H7 (cell line): ENCODE measurements at regions not wholly inside any gene's neighbourhood (a gene's known extent, or its start where the extent isn't known, plus 50 kb on each side); places are given as distances from the start of the nearest gene placed in this dataset.

Experiments
- DNase-seq: peaks from one replicate; pipeline ENCODE4 v3.0.0; 2012
- H3K27me3 ChIP-seq: 2 replicates; pipeline ENCODE4 v1.6.0; 2011; ENCODE audit warnings: mild to moderate bottlenecking, low read length; ENCODE audit not compliant: control insufficient read depth, insufficient read depth
- H3K36me3 ChIP-seq: replicated peaks from 2 replicates; pipeline ENCODE4 v1.5.1; 2011; ENCODE audit warnings: low read length; ENCODE audit not compliant: control insufficient read depth, insufficient read depth
- H3K4me3 ChIP-seq: 2 replicates; pipeline ENCODE4 v1.5.1; 2011; ENCODE audit warnings: low read depth, mild to moderate bottlenecking, control low read depth, low read length, moderate library complexity; ENCODE audit not compliant: insufficient read depth

DNA sequence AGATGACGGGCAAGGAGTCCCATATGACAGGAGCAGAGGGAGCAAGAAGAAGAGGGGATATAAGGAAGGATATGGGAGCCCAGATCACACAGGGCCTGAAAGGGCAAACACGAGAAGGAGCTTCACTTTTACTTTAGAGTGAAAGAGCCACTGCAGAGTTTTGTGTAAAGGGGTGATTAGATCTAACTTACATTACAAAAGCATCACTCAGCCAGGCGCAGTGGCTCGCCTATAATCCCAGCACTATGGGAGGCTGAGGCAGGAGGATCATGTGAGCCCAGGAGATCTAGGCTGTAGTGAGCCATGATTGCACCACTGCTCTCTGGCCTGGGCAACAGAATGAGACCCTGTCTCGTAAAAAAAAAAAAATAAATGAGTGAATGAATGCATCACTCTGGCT, 91.1 kb downstream of the MPP7 start:
- no peaks in the 10 kb centered on the region for H3K36me3 ChIP-seq
- no peak for DNase-seq
- no peak overlapping the region for H3K4me3 ChIP-seq
- no peaks in the 10 kb centered on the region for H3K27me3 ChIP-seq

DNA sequence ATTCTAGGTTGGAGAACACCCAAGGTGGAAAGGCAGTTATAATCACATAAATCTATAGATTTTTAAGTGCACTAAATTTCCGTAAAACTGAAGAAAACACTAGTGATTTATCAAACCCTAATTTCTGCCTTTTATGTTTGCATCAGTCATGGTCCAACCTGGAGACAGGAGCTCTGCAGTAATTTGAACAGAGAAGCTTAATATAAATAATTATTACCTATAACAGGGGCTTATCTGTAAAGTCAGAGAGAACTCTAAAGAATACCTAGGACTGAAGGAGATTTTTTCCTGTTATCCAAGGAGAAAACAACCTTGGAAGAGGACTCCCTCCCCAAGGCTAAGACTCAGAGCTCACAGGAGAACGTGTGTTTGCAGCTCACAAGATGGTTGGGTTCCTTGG, 95.1 kb downstream of the MPP7 start:
- Histone ChIP-seq H3K27me3 (no peaks in the 10 kb centered on the region), H3K36me3 (no peaks in the 10 kb centered on the region), H3K4me3 (no peak overlapping the region)
- DNase-seq, result no peak

DNA sequence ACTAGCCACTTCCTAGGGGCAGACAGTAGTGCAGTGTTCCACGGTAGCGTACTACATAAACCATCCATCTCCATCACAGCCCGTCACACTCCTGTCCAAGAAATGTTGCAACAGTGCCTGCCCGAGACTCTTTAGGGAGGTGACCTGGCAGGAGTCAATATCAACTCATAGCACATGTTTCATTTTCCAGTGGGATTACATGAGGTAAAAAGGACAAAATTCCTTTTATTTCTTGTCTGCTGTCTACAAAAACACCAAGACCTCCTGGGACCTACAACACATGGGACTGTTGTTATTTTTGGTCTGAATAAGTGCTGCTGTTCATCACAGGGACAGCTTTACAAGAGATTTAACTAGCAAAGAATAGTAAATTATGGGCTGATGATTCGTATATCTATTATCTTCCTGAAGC, 99.9 kb downstream of the MPP7 start:
- Histone ChIP-seq H3K36me3 (no peaks in the 10 kb centered on the region), H3K27me3 (no peaks in the 10 kb centered on the region), H3K4me3 (no peak overlapping the region)
- no peak for DNase-seq

DNA sequence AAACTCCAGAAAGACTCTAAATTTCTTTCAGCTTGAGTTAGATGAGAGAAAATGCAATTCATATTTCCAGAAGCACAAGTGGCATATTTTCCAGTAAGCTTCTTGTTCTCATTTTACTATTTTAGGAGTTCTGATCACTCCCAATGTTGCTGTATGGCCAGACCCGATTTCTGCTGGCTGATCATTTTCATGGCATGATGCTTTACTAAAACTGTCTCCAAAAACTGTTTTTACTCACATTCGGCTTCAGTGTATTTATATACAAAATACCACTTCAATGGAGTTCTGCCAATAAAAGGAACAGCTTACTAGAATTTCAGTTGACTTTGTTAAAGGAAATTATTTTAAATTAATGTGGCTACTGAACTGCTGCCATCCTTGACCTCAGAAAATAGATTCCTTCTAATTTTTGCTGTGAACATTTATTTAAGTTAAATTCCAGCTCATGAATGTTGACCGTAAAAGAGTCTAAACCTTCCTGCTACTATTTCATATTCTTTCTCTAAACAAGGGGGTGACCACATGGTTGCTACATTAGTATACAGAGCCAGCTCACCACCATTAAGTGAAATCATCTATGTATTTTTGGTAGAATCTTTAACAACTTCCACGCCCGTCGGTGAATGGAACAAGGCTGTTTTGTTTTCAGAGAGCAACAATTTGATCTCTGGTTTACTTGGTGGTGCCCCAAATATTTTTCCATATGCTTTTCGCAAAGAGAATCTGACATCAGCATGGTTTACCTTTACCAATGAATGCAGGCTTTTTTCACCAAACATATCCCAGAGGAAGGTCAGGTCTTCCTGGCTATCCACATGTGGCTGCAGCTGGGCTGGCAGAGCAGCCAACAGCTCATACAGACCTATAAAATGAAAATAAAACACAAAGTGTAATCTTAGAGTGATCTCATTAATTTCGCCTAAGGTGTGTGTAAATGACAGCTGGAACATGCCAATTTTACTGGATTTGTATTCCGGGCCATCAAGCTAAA, 101.2 kb downstream of the MPP7 start:
- no peaks in the 10 kb centered on the region for H3K36me3 ChIP-seq
- H3K4me3 ChIP-seq, result no peak overlapping the region
- H3K27me3 ChIP-seq, result no peaks in the 10 kb centered on the region
- no peak for DNase-seq

DNA sequence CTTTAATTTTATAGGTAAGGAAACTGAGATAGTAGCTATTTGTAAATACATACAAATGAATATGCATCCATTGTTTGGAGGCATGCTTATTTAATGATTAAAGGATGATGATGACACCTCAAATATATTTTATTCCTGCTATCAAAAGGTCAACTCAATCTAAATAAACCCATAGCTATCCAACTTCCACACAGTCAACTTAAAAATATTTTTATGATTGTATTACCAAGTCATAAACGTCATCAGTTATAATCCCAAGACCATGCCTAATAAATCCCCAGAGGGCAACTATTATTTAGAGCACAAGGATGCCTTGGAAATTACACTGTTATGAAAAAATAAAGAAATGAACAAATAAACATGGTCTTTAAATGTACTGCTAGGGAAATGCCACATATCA, 102.1 kb downstream of the MPP7 start:
- DNase-seq, result no peak
- Histone ChIP-seq H3K4me3 (no peak overlapping the region), H3K36me3 (no peaks in the 10 kb centered on the region), H3K27me3 (no peaks in the 10 kb centered on the region)

DNA sequence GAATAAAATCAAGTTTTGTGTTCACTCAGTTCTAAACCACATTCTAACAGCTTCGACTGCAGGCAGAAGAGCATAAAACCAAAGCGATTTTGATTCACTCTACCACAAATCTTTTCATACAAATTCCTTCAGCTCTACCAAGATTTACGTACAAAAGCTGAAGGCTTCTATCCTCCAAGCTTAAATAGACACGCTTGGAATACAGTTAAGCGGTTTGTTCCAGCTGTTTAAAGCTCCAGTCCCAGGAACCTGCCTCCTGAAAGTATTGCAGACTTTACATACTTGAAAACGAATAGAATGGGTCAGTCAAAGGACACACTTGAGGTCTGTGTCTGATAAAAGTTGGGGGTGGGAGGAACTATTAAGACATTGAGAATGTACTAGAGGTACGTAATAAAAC, 102.9 kb downstream of the MPP7 start:
- H3K4me3 ChIP-seq, result no peak overlapping the region
- no peak for DNase-seq
- H3K27me3 ChIP-seq, result no peaks in the 10 kb centered on the region
- no peaks in the 10 kb centered on the region for H3K36me3 ChIP-seq

DNA sequence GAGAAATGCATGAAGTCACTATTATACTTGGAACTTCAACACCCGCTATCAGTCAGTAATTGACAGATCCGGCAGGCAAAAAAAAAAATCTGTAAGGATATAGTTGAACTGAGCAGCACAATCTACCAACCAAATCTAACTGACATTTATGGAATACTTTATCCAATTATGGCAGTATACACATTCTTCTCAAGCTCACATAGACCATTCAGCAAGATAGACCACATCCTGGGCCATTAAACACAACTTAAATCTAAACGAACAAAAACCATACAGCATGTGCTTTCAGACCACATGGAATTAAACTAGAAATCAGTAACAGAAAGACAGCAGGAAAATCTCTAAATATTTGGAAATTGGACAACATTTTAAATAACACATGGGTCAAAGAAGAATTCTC, 112.7 kb downstream of the MPP7 start:
- H3K27me3 ChIP-seq, result no peaks in the 10 kb centered on the region
- no peak for DNase-seq
- no peaks in the 10 kb centered on the region for H3K36me3 ChIP-seq
- H3K4me3 ChIP-seq, result no peak overlapping the region

DNA sequence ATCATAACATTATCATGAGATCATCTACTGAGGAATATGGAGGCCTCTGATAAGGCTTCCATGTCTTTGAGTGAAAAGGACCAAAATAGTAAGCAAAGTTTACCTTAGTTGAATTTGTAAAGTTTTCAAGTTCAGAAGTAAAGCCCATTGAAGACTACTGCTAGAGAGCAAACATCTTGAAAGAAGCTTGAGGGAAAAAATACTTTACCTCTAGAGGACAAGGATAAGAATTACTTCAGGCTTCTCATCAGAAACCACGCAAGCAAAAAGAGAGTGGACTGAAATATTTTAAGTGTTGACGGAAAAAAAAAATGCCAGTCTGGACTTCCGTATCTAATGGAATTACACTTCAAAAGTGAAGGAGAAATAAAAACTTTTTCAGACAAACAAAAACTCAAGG, 114.3 kb downstream of the MPP7 start:
- DNase-seq, result no peak
- H3K4me3 ChIP-seq, result no peak overlapping the region
- no peaks in the 10 kb centered on the region for H3K27me3 ChIP-seq
- no peaks in the 10 kb centered on the region for H3K36me3 ChIP-seq

DNA sequence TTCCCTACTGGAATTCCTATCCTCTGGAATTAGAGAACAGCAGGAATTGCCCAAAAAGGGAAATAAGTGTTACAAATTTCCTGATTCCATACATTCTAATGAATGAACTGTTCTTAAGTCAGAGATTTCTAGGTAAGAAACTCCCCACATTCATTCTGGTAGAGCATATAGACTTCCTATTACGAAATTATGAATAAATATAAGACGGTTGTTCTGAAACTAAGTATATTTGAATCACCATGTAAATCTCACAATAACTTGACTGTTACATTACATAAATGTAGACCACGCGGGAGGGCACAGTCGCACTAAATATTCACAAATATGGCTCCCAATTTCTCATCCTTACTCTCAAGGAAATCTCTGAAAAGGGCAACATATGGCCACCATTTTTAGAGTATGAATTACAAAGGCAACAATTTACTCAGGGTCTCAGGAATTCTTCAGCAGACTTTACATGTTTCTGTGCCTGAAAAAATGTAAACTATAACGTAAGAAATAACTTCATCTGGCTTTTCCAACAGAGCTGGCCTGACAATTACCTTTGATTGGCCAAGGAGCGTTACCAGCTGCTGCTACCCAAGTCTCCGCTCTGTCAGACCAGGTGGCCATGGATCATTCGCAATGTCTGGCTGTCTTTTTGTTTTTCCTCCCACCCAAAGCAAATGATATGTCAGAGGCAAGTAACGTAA, 115.8 kb downstream of the MPP7 start:
- no peaks in the 10 kb centered on the region for H3K27me3 ChIP-seq
- no peaks in the 10 kb centered on the region for H3K36me3 ChIP-seq
- no peak overlapping the region for H3K4me3 ChIP-seq
- no peak for DNase-seq

DNA sequence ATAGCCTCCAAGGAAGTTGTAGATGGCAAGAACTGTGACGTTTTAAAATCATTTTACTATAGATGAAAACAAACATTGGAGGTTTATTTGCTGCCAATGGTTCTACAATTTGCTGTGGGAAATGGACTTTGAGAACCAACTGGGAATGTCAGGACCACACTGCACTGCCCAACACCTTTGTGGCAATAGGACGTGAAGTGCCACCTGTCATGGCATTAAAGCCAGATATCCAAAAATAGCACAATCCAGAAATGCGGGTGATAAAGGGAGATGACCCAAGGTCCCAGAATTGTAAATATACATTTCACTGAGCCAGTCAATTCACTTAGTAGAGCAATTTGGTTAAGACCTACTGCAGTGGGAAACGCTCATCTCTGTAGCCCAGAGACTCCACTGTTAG, 116.4 kb downstream of the MPP7 start:
- Histone ChIP-seq H3K27me3 (no peaks in the 10 kb centered on the region), H3K4me3 (no peak overlapping the region), H3K36me3 (no peaks in the 10 kb centered on the region)
- no peak for DNase-seq

DNA sequence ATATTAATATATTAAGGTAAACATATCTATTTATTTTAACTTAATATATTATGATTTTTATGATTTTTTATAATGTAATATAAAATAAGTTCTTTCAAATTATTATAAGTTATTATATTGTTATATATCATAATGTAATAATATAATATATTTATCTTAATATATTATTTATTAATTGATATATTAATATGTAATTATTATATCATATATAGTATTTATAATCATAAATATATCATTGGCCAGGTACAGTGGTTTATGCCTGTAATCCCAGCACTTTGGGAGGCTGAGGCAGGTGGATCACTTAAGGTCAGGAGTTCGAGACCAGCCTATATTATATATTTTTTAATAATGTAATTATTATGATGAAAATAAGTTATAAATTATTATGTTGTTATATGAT, 118.1 kb downstream of the MPP7 start:
- no peak for DNase-seq
- H3K4me3 ChIP-seq, result no peak overlapping the region
- no peaks in the 10 kb centered on the region for H3K36me3 ChIP-seq
- H3K27me3 ChIP-seq, result no peaks in the 10 kb centered on the region

DNA sequence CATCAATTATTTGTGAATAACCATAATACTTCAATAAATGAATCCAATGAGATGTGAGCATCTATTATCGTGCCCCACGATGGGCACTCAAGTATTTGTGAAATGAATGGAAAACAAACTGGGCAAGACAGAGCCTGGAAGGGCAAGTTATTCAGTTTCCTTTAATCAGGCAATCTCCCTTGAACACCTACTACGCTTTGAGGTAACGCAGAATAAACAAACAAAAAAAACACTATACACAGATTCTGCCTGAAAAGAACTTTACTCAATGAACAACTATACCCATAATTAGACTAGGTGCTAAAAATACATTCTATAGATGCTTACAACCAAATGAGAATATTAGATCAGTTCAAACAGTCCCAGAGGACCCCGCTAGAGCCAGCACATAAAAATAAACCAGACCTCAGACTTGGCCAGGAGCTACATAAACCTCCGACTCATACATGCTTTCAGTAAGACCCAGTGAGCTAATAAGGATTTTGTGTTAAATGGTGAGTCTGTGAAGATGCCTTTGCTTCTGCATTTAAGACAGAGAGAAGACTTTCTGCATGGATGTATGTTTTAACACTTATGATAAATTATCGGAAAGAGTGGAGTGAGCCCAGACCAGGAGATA, 121.3 kb downstream of the MPP7 start:
- H3K4me3 ChIP-seq, result no peak overlapping the region
- H3K36me3 ChIP-seq, result no peaks in the 10 kb centered on the region
- DNase-seq, result no peak
- H3K27me3 ChIP-seq, result no peaks in the 10 kb centered on the region

DNA sequence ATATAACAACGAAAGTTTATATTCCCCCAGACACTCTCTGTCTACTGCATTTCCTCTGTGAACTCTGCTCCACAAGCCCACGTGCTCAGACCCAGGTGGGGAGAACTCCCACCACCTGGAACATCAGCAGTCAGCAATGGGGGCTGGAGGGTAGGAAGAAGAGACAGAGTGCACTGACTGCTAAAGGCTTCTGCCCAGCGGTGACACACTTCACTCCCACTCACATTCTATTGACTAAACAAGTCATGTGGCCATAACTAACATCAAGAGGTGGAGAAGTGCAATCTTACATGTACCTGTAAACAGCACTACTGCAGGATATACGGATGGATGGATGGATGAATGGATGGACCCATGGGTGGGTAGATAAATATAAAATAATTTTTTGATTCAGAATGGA, 122.2 kb downstream of the MPP7 start:
- Histone ChIP-seq H3K4me3 (no peak overlapping the region), H3K27me3 (no peaks in the 10 kb centered on the region), H3K36me3 (no peaks in the 10 kb centered on the region)
- no peak for DNase-seq

DNA sequence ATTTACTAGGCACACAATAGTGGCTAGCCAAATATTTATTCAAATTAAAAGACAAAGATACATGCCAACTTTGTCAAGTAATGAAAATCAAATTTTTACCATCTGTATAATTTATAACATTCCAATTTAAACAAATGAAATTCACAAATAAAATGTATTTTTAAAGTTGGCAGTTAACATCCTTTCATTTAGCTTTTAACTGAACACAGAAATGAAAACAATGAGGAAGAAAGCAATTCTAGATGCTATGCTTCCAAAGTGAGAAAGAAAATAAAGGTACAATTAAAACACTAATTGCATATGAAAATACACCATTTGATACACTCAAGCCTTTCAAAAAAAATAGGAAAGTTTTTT, 123.1 kb downstream of the MPP7 start:
- no peak for DNase-seq
- Histone ChIP-seq H3K36me3 (no peaks in the 10 kb centered on the region), H3K27me3 (no peaks in the 10 kb centered on the region)

More for the DNA sequence above, 123.1 kb downstream of the MPP7 start:
- no peak overlapping the region for H3K4me3 ChIP-seq
